ENCODE measurements at regions not wholly inside any gene's neighbourhood (a gene's known extent, or its start where the extent isn't known, plus 50 kb on each side); places are given as distances from the start of the nearest gene placed in this dataset.

- no peak for DNase-seq (ENCODE audit: low spot score)
Observed at GRCh38 chr1:214823311-214824117, 220.5 kb downstream of the CENPF start.

- DNase-seq (ENCODE audit: low spot score) = no peak
Observed at GRCh38 chr1:214824763-214825162, 221.8 kb downstream of the CENPF start.

GRCh38 chr1:214826619-214827018, 223.6 kb downstream of the CENPF start:
- no peak for DNase-seq (ENCODE audit: low spot score)

- DNase-seq (ENCODE audit: low spot score) = no peak
Observed at GRCh38 chr1:214827883-214828282, 224.9 kb downstream of the CENPF start.

GRCh38 chr1:214830941-214831340, 227.9 kb downstream of the CENPF start:
- no peak for DNase-seq (ENCODE audit: low spot score)

GRCh38 chr1:214831956-214832355, 229.0 kb downstream of the CENPF start:
- no peak for DNase-seq (ENCODE audit: low spot score)

GRCh38 chr1:214833178-214833756, 230.3 kb downstream of the CENPF start:
- no peak for DNase-seq (ENCODE audit: low spot score)

GRCh38 chr1:214837376-214837775, 234.4 kb downstream of the CENPF start:
- DNase-seq (ENCODE audit: low spot score) = no peak

GRCh38 chr1:214838351-214838750, 235.4 kb downstream of the CENPF start:
- DNase-seq (ENCODE audit: low spot score) = no peak

GRCh38 chr1:214840356-214840755, 237.4 kb downstream of the CENPF start:
- DNase-seq (ENCODE audit: low spot score) = no peak

- no peak for DNase-seq (ENCODE audit: low spot score)
Observed at GRCh38 chr1:214842856-214843255, 239.7 kb upstream of the KCNK2 start.

GRCh38 chr1:214843281-214843680, 239.3 kb upstream of the KCNK2 start:
- no peak for DNase-seq (ENCODE audit: low spot score)

- no peak for DNase-seq (ENCODE audit: low spot score)
Observed at GRCh38 chr1:214844319-214844718, 238.2 kb upstream of the KCNK2 start.

GRCh38 chr1:214846276-214846675, 236.3 kb upstream of the KCNK2 start:
- no peak for DNase-seq (ENCODE audit: low spot score)

GRCh38 chr1:214847071-214847810, 235.3 kb upstream of the KCNK2 start:
- DNase-seq (ENCODE audit: low spot score) = no peak

GRCh38 chr1:214848101-214848500, 234.4 kb upstream of the KCNK2 start:
- DNase-seq (ENCODE audit: low spot score) = no peak

GRCh38 chr1:214850432-214851050, 232.0 kb upstream of the KCNK2 start:
- DNase-seq (ENCODE audit: low spot score) = no peak

GRCh38 chr1:214853340-214853739, 229.2 kb upstream of the KCNK2 start:
- no peak for DNase-seq (ENCODE audit: low spot score)

GRCh38 chr1:214854126-214854875, 228.2 kb upstream of the KCNK2 start:
- DNase-seq (ENCODE audit: low spot score) = no peak

GRCh38 chr1:214856843-214857242, 225.7 kb upstream of the KCNK2 start:
- no peak for DNase-seq (ENCODE audit: low spot score)

- DNase-seq (ENCODE audit: low spot score) = no peak
Observed at GRCh38 chr1:214857716-214858115, 224.8 kb upstream of the KCNK2 start.

- DNase-seq (ENCODE audit: low spot score) = no peak
Observed at GRCh38 chr1:214859647-214860046, 222.9 kb upstream of the KCNK2 start.
